Pancreas (tissue), 10 donors: ENCODE measurements at regions not wholly inside any gene's neighbourhood (a gene's known extent, or its start where the extent isn't known, plus 50 kb on each side); places are given as distances from the start of the nearest gene placed in this dataset.
"Not testable (repeated sequence)": the region's sequence is repeated elsewhere in the genome, so short reads cannot be mapped to it uniquely, and the experiment has no call there.

Source experiments
- ATAC-seq, 4 donors: fragments of 200-7000 bp; cut with Tn5 transposase; one replicate each; pipeline versions ENCODE4 v1.8.0 to v1.9.1; 2020; ENCODE audit warnings: mild to moderate bottlenecking in 4 of 4, moderate library complexity in 4 of 4
- DNase-seq, 6 donors: peaks; one replicate each; pipeline ENCODE4 v3.0.0-alpha.2; 2020
- FAIRE-seq: peaks from 2 replicates; lab custom pipeline; 2012; peaks lifted over from hg19 to GRCh38; lab: Jason Lieb, UNC
- H3K27ac ChIP-seq, 4 donors: fragments of 200-600 bp; sonication (generic); 1 replicate in 3 of 4; 2 replicates in 1 of 4; pipeline versions ENCODE4 v1.5.0 to v1.8.0; 2020
- H3K27me3 ChIP-seq, 4 donors: fragments of 200-600 bp; one replicate each; pipeline ENCODE4 v1.8.0; 2021
- H3K36me3 ChIP-seq, 3 donors: fragments of 200-600 bp; sonication (generic) in 1 of 3; one replicate each; pipeline versions ENCODE4 v1.5.0 to v1.8.0; 2020 to 2021
- H3K4me1 ChIP-seq, 3 donors: fragments of 200-600 bp; one replicate each; pipeline ENCODE4 v1.8.0; 2021
- H3K4me3 ChIP-seq, 4 donors: fragments of 200-600 bp; sonication (generic) in 2 of 4; one replicate each; pipeline versions ENCODE4 v1.5.0 to v1.8.0; 2020 to 2021
- H3K9me3 ChIP-seq, 4 donors: fragments of 200-600 bp; one replicate each; pipeline ENCODE4 v1.8.0; 2021
- CTCF ChIP-seq, 4 donors: fragments of 200-600 bp; sonication (generic) in 3 of 4; IDR thresholded peaks; one replicate each; pipeline versions ENCODE4 v1.5.0 to v1.8.0; 2021; ENCODE audit warnings: antibody characterized with exemption in 4 of 4
- WGBS, 2 donors: extraction: QIAGEN DNeasy Blood & Tissue Kit; methylation state at CpG; one replicate each; pipeline ENCODE4 v1.1.7; 2013; 5-methylcytosine and 5-hydroxymethylcytosine counted together
- intact Hi-C, 3 donors: fragments of 100-400 bp; cut with DNase I; formaldehyde crosslinking; loops; one replicate each; pipeline versions ENCODE4 v1.11.1 to v1.14.2; 2022
- donor health status: healthy with polysubstance abuse.
- donor health status: DM: no; HTN: no; CAD: no; lungs with moderate emphysema.
- donor health status: DM: no; HTN: no; CAD: no.
- donor health status: control.
- donor health status: control.
- donor health status: Bipolar disorder and iron deficiency.
- donor health status: DM: yes; HTN: yes; CAD: no.
- donor health status: DM: no; HTN: no; CAD: no.
- donor health status: DM: no; HTN: no; CAD: no.
- donor health status: DM: yes; HTN: yes; CAD: no.

- no peaks in the 10 kb centered on the region for H3K4me1 ChIP-seq
- no peak overlapping the region for H3K27ac ChIP-seq
- H3K36me3 ChIP-seq, result no peaks in the 10 kb centered on the region
- no peak for FAIRE-seq
- ATAC-seq, result no peak
- intact Hi-C loops, result no loop called here
- H3K9me3 ChIP-seq, result no peaks in the 10 kb centered on the region
- no peaks in the 10 kb centered on the region for H3K27me3 ChIP-seq
- DNase-seq, result no peak
- no peak overlapping the region for H3K4me3 ChIP-seq
- no peak for TF ChIP-seq CTCF (IDR thresholded peaks at IDR 0.05)
- 75 to 85% methylated on average over 3 of the region's 3 CpGs for WGBS, 2 donors
These were observed 64.2 kb upstream of the ITGA11 start for GRCh38 chr15:68495981-68496705.

GRCh38 chr15:68496751-68497150, 64.8 kb upstream of the ITGA11 start:
- DNase-seq, H3K4me1 ChIP-seq, H3K4me3 ChIP-seq, H3K27ac ChIP-seq, H3K36me3 ChIP-seq, H3K9me3 ChIP-seq, ATAC-seq, H3K27me3 ChIP-seq, FAIRE-seq, intact Hi-C loops: not testable (repeated sequence)
- WGBS, 2 donors, result 87 to 94% methylated on average over 3 of the region's 3 CpGs

GRCh38 chr15:68497206-68497910, 65.4 kb upstream of the ITGA11 start:
- no peak for ATAC-seq
- Histone ChIP-seq H3K4me1 (no peaks in the 10 kb centered on the region), H3K36me3 (no peaks in the 10 kb centered on the region), H3K27ac (no peak overlapping the region), H3K27me3 (no peaks in the 10 kb centered on the region), H3K9me3 (no peaks in the 10 kb centered on the region), H3K4me3 (no peak overlapping the region)
- DNase-seq, result no peak
- intact Hi-C loops, result no loop called here
- WGBS, 2 donors, result 61 to 63% methylated on average over 5 of the region's 5 CpGs
- no peak for FAIRE-seq
- no peak for TF ChIP-seq CTCF (IDR thresholded peaks at IDR 0.05)

GRCh38 chr15:68498076-68498475, 66.1 kb upstream of the ITGA11 start:
- DNase-seq, result no peak
- 95 to 100% methylated on average over 2 of the region's 2 CpGs for WGBS, 2 donors
- no peak for ATAC-seq
- no peak overlapping the region for H3K4me3 ChIP-seq
- H3K9me3 ChIP-seq, result no peaks in the 10 kb centered on the region
- intact Hi-C loops, result no loop called here
- no peak for TF ChIP-seq CTCF (IDR thresholded peaks at IDR 0.05)
- no peaks in the 10 kb centered on the region for H3K4me1 ChIP-seq
- no peaks in the 10 kb centered on the region for H3K36me3 ChIP-seq
- H3K27ac ChIP-seq, result no peak overlapping the region
- FAIRE-seq, result no peak
- H3K27me3 ChIP-seq, result no peaks in the 10 kb centered on the region

- DNase-seq (no peak), FAIRE-seq (no peak)
These were observed 67.8 kb upstream of the ITGA11 start for GRCh38 chr15:68499620-68500312.

More at GRCh38 chr15:68499620-68500312, 67.8 kb upstream of the ITGA11 start:
- Histone ChIP-seq H3K36me3 (no peaks in the 10 kb centered on the region), H3K4me3 (no peak overlapping the region), H3K9me3 (no peaks in the 10 kb centered on the region), H3K27me3 (no peaks in the 10 kb centered on the region), H3K27ac (no peak overlapping the region), H3K4me1 (no peaks in the 10 kb centered on the region)
- no peak for ATAC-seq
- intact Hi-C loops, result no loop called here
- no peak for TF ChIP-seq CTCF (IDR thresholded peaks at IDR 0.05)
- WGBS, 2 donors, result 76 to 87% methylated on average over 5 of the region's 5 CpGs
